ENCODE measurements at regions not wholly inside any gene's neighbourhood (a gene's known extent, or its start where the extent isn't known, plus 50 kb on each side); places are given as distances from the start of the nearest gene placed in this dataset.

- no peak overlapping the region for H3K4me3 ChIP-seq (ENCODE audit: low read depth, low read length)
- no peak for TF ChIP-seq CTCF (IDR thresholded peaks at IDR 0.05; ENCODE audit: low read depth, low read length)
- DNase-seq (ENCODE audit: low read depth, low spot score): no peak
- in situ Hi-C loops (cut with HindIII; ENCODE audit: low sequenced_read_pairs): no loop called here
These were observed 124.4 kb downstream of the SHOX2 start for GRCh38 chr3:157981819-157982218.

- H3K4me3 ChIP-seq (ENCODE audit: low read depth, low read length): no peak overlapping the region
- no peak for TF ChIP-seq CTCF (IDR thresholded peaks at IDR 0.05; ENCODE audit: low read depth, low read length)
- no peak for DNase-seq (ENCODE audit: low read depth, low spot score)
- in situ Hi-C loops (cut with HindIII; ENCODE audit: low sequenced_read_pairs): no loop called here
These were observed 127.2 kb downstream of the SHOX2 start for GRCh38 chr3:157979022-157979421.

- in situ Hi-C loops (cut with HindIII; ENCODE audit: low sequenced_read_pairs): no loop called here
- DNase-seq (ENCODE audit: low read depth, low spot score): no peak
These were observed 144.6 kb downstream of the SHOX2 start for GRCh38 chr3:157961665-157962064.

GRCh38 chr3:157958457-157958856, 147.8 kb downstream of the SHOX2 start:
- no peak overlapping the region for H3K4me3 ChIP-seq (ENCODE audit: low read depth, low read length)
- no peak for DNase-seq (ENCODE audit: low read depth, low spot score)
- TF ChIP-seq CTCF (IDR thresholded peaks at IDR 0.05; ENCODE audit: low read depth, low read length): no peak
- in situ Hi-C loops (cut with HindIII; ENCODE audit: low sequenced_read_pairs): no loop called here

More at GRCh38 chr3:157961665-157962064, 144.6 kb downstream of the SHOX2 start:
- no peak overlapping the region for H3K4me3 ChIP-seq (ENCODE audit: low read depth, low read length)
- no peak for TF ChIP-seq CTCF (IDR thresholded peaks at IDR 0.05; ENCODE audit: low read depth, low read length)

GRCh38 chr3:157956850-157957249, 149.4 kb downstream of the SHOX2 start:
- in situ Hi-C loops (cut with HindIII; ENCODE audit: low sequenced_read_pairs): no loop called here
- TF ChIP-seq CTCF (IDR thresholded peaks at IDR 0.05; ENCODE audit: low read depth, low read length): no peak
- H3K4me3 ChIP-seq (ENCODE audit: low read depth, low read length): no peak overlapping the region
- no peak for DNase-seq (ENCODE audit: low read depth, low spot score)

GRCh38 chr3:157956176-157956575, 150.0 kb downstream of the SHOX2 start:
- in situ Hi-C loops (cut with HindIII; ENCODE audit: low sequenced_read_pairs): no loop called here
- DNase-seq (ENCODE audit: low read depth, low spot score): no peak
- no peak for TF ChIP-seq CTCF (IDR thresholded peaks at IDR 0.05; ENCODE audit: low read depth, low read length)

GRCh38 chr3:157953565-157953964, 152.7 kb downstream of the SHOX2 start:
- H3K4me3 ChIP-seq (ENCODE audit: low read depth, low read length): no peak overlapping the region
- no peak for TF ChIP-seq CTCF (IDR thresholded peaks at IDR 0.05; ENCODE audit: low read depth, low read length)
- DNase-seq (ENCODE audit: low read depth, low spot score): no peak
- in situ Hi-C loops (cut with HindIII; ENCODE audit: low sequenced_read_pairs): no loop called here

More at GRCh38 chr3:157956176-157956575, 150.0 kb downstream of the SHOX2 start:
- no peak overlapping the region for H3K4me3 ChIP-seq (ENCODE audit: low read depth, low read length)
